H1 (cell line): ENCODE measurements at regions not wholly inside any gene's neighbourhood (a gene's known extent, or its start where the extent isn't known, plus 50 kb on each side); places are given as distances from the start of the nearest gene placed in this dataset.

ENCODE experiments used
- CEBPB ChIP-seq: IDR thresholded peaks from 2 replicates; pipeline ENCODE4 v1.6.1; 2012; ENCODE audit warnings: low read depth, low read length
- JUN ChIP-seq: IDR thresholded peaks from 2 replicates; pipeline ENCODE4 v1.6.1; 2011; ENCODE audit warnings: low read depth, mild to moderate bottlenecking, improper control_type of control experiment, low read length
- POLR2A ChIP-seq, 2 experiments: IDR thresholded peaks; 1 replicate in 1 of 2; 2 replicates in 1 of 2; pipeline ENCODE4 v1.6.1; 2011; ENCODE audit warnings: low read depth in 2 of 2, low read length in 2 of 2, mild to moderate bottlenecking in 2 of 2; ENCODE audit errors: control extremely low read depth in 1 of 2
- TAF7 ChIP-seq: optimal IDR thresholded peaks from 2 replicates; pipeline ENCODE3; 2011; ENCODE audit warnings: low read depth, mild to moderate bottlenecking, inconsistent platforms, low read length, moderate library complexity, borderline replicate concordance
- TF ChIP-seq, protein P1 (sequence below), 3 experiments: IDR thresholded peaks; 1 replicate in 2 of 3; 2 replicates in 1 of 3; pipeline versions ENCODE4 v1.5.1 to v1.6.1; 2011; ENCODE audit warnings: low read length in 3 of 3, mild to moderate bottlenecking in 3 of 3, inconsistent platforms in 2 of 3, low read depth in 1 of 3, moderate library complexity in 1 of 3; ENCODE audit not compliant: insufficient read depth in 1 of 3; ENCODE audit errors: control extremely low read depth in 1 of 3

DNA sequence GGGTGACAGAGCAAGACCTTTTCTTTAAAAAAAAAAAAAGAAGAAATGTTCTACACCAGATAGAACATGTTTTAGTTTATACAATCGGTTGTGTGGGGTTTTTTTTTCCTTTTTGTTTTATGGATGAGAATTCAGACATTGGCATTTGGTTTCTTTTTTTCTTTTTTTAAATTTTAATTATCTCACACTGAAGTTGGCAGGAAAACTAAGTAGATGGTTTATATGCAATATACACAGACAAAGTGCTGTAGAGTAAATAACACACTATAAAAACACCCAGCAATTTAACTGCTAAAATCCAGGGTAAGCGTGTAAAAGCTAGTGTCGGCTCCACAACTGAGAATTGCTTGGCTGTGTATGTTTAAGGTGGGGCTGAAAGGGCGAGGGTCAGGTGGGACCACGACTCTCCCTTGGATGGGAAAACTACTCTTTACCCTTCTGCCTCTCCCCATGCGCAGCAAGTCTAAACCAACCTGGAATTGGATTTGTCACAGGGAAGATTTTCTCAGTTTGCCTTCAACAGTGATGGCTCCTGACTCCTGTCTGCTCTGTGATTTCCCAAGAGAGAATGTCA lies 147.1 kb upstream of the MARCKS start:
- TF ChIP-seq, protein P1, sequence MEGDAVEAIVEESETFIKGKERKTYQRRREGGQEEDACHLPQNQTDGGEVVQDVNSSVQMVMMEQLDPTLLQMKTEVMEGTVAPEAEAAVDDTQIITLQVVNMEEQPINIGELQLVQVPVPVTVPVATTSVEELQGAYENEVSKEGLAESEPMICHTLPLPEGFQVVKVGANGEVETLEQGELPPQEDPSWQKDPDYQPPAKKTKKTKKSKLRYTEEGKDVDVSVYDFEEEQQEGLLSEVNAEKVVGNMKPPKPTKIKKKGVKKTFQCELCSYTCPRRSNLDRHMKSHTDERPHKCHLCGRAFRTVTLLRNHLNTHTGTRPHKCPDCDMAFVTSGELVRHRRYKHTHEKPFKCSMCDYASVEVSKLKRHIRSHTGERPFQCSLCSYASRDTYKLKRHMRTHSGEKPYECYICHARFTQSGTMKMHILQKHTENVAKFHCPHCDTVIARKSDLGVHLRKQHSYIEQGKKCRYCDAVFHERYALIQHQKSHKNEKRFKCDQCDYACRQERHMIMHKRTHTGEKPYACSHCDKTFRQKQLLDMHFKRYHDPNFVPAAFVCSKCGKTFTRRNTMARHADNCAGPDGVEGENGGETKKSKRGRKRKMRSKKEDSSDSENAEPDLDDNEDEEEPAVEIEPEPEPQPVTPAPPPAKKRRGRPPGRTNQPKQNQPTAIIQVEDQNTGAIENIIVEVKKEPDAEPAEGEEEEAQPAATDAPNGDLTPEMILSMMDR (IDR thresholded peaks at IDR 0.05; ENCODE audit: control extremely low read depth in 1 of 3, insufficient read depth in 1 of 3, low read depth in 1 of 3, low read length in 3 of 3) = no peak
- TF ChIP-seq JUN (no peak), POLR2A (IDR thresholded peaks at IDR 0.05; ENCODE audit: control extremely low read depth in 1 of 2, low read depth in 2 of 2, low read length in 2 of 2) (no peak), CEBPB (no peak), TAF7 (no peak)
